IPS DF 4.7 (cell line): ENCODE measurements at regions not wholly inside any gene's neighbourhood (a gene's known extent, or its start where the extent isn't known, plus 50 kb on each side); places are given as distances from the start of the nearest gene placed in this dataset.

Experiments
- DNase-seq: peaks from one replicate; pipeline ENCODE4 v3.0.0-alpha.2; 2013; ENCODE audit warnings: low spot score; ENCODE audit errors: extremely low read depth

GRCh38 chr12:94754653-94755052 is 104.3 kb upstream of the TMCC3 start:
- no peak for DNase-seq

- DNase-seq, result no peak
Measured at GRCh38 chr12:94753036-94753679, 102.8 kb upstream of the TMCC3 start.

GRCh38 chr12:94750864-94751263 is 100.5 kb upstream of the TMCC3 start:
- no peak for DNase-seq

GRCh38 chr12:94749890-94750289 is 99.5 kb upstream of the TMCC3 start:
- DNase-seq, result no peak

- DNase-seq, result no peak
Measured at GRCh38 chr12:94749455-94749854, 99.1 kb upstream of the TMCC3 start.

GRCh38 chr12:94748726-94749421 is 98.5 kb upstream of the TMCC3 start:
- DNase-seq, result no peak

- DNase-seq, result no peak
Measured at GRCh38 chr12:94745562-94745961, 95.2 kb upstream of the TMCC3 start.

GRCh38 chr12:94743174-94743573 is 92.8 kb upstream of the TMCC3 start:
- DNase-seq, result no peak

GRCh38 chr12:94740601-94741362 is 90.4 kb upstream of the TMCC3 start:
- no peak for DNase-seq

GRCh38 chr12:94736820-94737219 is 86.5 kb upstream of the TMCC3 start:
- DNase-seq, result no peak

- no peak for DNase-seq
Measured at GRCh38 chr12:94736004-94736403, 85.6 kb upstream of the TMCC3 start.

- DNase-seq, result no peak
Measured at GRCh38 chr12:94733727-94734126, 83.4 kb upstream of the TMCC3 start.

GRCh38 chr12:94732367-94732990 is 82.1 kb upstream of the TMCC3 start:
- no peak for DNase-seq

GRCh38 chr12:94731733-94732360 is 81.5 kb upstream of the TMCC3 start:
- DNase-seq, result no peak

GRCh38 chr12:94730847-94731246 is 80.5 kb upstream of the TMCC3 start:
- no peak for DNase-seq

- no peak for DNase-seq
Measured at GRCh38 chr12:94726236-94726835, 76.0 kb upstream of the TMCC3 start.

- no peak for DNase-seq
Measured at GRCh38 chr12:94725375-94726168, 75.2 kb upstream of the TMCC3 start.

- DNase-seq, result no peak
Measured at GRCh38 chr12:94722664-94723063, 72.3 kb upstream of the TMCC3 start.

GRCh38 chr12:94721173-94721572 is 70.8 kb upstream of the TMCC3 start:
- no peak for DNase-seq

- DNase-seq, result no peak
Measured at GRCh38 chr12:94718114-94718513, 67.8 kb upstream of the TMCC3 start.
